Mesothelial cell of epicardium (in vitro differentiated cells): ENCODE measurements at regions not wholly inside any gene's neighbourhood (a gene's known extent, or its start where the extent isn't known, plus 50 kb on each side); places are given as distances from the start of the nearest gene placed in this dataset.
A peak's percentile ranks its signal among the peaks of the same experiment; 100 is the strongest.

Experiments used
- DNase-seq, 2 experiments: peaks; one replicate each; pipeline ENCODE4 v3.0.0; 2021; ENCODE audit warnings: low spot score in 2 of 2; ENCODE audit not compliant: unreplicated experiment in 2 of 2
- H3K27ac Mint-ChIP-seq: 2 replicates; pipeline ENCODE4 v1.8.0; 2021; ENCODE audit warnings: mixed read lengths
- H3K27me3 Mint-ChIP-seq: 2 replicates; pipeline ENCODE4 v1.8.0; 2021; ENCODE audit warnings: low read depth, mixed read lengths
- H3K36me3 Mint-ChIP-seq: 2 replicates; pipeline ENCODE4 v1.8.0; 2021; ENCODE audit warnings: mixed read lengths
- H3K4me1 Mint-ChIP-seq: 2 replicates; pipeline ENCODE4 v1.8.0; 2021; ENCODE audit warnings: mixed read lengths
- H3K4me3 Mint-ChIP-seq: 2 replicates; pipeline ENCODE4 v1.8.0; 2021; ENCODE audit warnings: mild to moderate bottlenecking, moderate library complexity, mixed read lengths
- H3K9me3 Mint-ChIP-seq: 2 replicates; pipeline ENCODE4 v1.8.0; 2021; ENCODE audit warnings: mixed read lengths
- TF ChIP-seq, protein P1 (sequence below): fragments of 200-600 bp; sonication (generic); IDR thresholded peaks from one replicate; pipeline ENCODE4 v1.5.0; 2021; ENCODE audit warnings: antibody characterized with exemption; ENCODE audit not compliant: unreplicated experiment

DNA sequence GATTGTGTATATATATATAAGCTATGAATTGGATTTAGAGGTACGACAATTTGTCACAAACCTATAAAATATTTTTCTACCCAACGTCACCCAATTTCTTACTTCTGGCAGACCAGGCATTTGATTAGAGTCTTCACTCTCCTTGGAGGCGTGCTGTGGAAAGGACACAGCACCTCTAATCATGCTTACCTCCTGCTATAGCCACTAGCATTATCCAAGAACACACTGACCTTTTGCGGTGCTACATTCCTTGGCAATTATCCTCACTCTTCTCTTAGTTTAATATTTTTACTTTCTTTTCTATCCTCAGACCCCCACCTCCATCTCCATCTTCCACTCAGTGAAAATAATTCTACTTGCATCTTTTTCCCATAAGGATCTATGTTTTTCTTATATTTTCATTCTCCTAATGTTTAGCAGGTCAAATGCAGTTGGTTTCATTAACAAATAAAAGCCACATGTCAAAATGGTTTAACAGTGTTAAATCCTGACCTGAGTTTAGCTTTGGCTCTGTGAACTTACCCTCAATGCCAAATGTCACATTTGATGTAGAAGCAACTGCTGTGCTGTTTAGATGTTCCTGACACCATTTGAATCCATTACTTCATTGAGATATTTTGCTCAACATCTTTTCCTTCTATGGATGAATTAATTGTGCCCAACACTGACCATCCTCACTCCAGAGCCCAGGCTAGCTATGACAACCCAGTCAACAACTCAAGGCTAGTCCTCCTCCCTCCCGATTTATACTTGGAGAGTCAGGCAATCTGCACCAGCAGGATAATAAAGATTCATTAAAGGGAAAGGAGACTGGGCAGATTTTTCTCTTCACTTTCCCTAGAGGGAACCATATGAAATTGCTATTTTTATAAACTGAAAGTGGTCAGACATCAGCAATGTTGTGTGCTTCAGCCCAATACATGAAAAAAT is 240.5 kb downstream of the MREG start:
- Mint-ChIP-seq H3K36me3 (no peaks in the 10 kb centered on the region), H3K4me1 (peaks cover 31% of the 10 kb centered on the region), H3K9me3 (peaks cover 10% of the 10 kb centered on the region), H3K27ac (peak overlapping the region; percentile 2), H3K4me3 (no peak overlapping the region), H3K27me3 (no peaks in the 10 kb centered on the region)
- TF ChIP-seq, protein P1, sequence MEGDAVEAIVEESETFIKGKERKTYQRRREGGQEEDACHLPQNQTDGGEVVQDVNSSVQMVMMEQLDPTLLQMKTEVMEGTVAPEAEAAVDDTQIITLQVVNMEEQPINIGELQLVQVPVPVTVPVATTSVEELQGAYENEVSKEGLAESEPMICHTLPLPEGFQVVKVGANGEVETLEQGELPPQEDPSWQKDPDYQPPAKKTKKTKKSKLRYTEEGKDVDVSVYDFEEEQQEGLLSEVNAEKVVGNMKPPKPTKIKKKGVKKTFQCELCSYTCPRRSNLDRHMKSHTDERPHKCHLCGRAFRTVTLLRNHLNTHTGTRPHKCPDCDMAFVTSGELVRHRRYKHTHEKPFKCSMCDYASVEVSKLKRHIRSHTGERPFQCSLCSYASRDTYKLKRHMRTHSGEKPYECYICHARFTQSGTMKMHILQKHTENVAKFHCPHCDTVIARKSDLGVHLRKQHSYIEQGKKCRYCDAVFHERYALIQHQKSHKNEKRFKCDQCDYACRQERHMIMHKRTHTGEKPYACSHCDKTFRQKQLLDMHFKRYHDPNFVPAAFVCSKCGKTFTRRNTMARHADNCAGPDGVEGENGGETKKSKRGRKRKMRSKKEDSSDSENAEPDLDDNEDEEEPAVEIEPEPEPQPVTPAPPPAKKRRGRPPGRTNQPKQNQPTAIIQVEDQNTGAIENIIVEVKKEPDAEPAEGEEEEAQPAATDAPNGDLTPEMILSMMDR = no peak
- DNase-seq = no peak

DNA sequence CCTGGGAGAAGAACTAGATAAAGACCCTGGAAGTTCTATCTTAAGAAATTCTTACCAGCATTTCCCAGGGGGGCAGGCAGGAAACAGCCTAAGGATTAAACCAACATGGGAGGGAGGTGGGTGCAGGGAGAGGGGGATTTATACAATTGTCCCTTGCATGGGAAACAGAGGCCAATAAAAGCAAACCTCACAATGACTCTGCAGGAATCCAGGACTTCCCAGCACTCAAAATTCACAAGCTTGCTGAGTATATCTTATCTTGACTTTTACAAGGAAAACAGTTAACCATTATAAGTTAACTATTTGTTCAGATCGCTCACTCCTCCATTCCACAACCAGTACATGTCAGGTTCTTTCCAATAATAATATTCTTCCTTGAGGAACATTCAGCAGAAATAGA is 241.3 kb downstream of the MREG start:
- DNase-seq = no peak
- TF ChIP-seq, protein P1 = no peak

DNA sequence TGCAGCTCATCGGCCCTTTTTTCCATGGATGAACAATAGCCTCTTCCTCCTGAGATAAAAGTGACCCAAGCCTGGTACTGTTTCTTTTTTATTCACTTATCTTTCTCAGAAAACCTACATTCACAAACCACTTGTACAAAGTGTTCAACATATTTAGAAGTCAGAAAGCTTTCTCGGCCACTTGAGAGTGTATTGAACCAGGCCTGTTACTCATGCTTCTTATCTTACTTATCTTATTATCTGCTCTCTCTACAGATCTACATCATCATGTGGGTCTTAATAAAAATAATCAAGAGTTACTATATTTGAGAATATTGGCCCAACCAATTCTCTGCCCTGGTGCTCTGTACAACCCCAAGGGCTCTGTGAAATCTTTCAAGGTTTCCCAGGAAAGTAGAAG is 242.1 kb downstream of the MREG start:
- Mint-ChIP-seq H3K36me3 (no peaks in the 10 kb centered on the region), H3K9me3 (peaks cover 19% of the 10 kb centered on the region), H3K4me3 (no peak overlapping the region), H3K4me1 (peaks cover 24% of the 10 kb centered on the region), H3K27ac (peak overlapping the region; percentile 39), H3K27me3 (no peaks in the 10 kb centered on the region)
- TF ChIP-seq, protein P1 = no peak
- no peak for DNase-seq

More for the DNA sequence above, 241.3 kb downstream of the MREG start:
- H3K4me1 Mint-ChIP-seq = peaks cover 28% of the 10 kb centered on the region
- peaks cover 19% of the 10 kb centered on the region for H3K9me3 Mint-ChIP-seq
- no peaks in the 10 kb centered on the region for H3K27me3 Mint-ChIP-seq
- H3K36me3 Mint-ChIP-seq = no peaks in the 10 kb centered on the region
- no peak overlapping the region for H3K4me3 Mint-ChIP-seq
- H3K27ac Mint-ChIP-seq = peak overlapping the region; percentile 39

DNA sequence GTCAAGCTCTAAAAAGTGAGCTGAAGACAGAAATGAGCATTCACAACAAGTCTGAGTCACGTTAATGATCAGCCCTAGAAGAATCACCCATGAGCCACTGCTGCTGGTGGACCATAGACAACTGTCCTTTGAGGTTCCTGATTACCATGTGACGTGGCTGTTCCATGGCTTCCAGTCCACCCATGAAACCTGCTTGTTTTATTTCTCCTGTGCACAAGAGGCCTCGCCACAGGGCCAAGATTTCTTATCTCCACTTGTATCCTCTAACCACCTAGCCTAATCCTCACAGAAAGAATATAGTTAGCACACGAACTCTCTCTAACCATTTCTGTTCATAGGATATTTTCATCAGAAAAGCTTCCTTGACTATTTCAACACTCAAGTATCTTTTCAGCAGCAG is 242.7 kb downstream of the MREG start:
- H3K27ac Mint-ChIP-seq = no peak overlapping the region
- peaks cover 19% of the 10 kb centered on the region for H3K9me3 Mint-ChIP-seq
- no peak for DNase-seq
- peaks cover 27% of the 10 kb centered on the region for H3K4me1 Mint-ChIP-seq
- no peaks in the 10 kb centered on the region for H3K27me3 Mint-ChIP-seq
- TF ChIP-seq, protein P1 = no peak
- H3K36me3 Mint-ChIP-seq = no peaks in the 10 kb centered on the region
- no peak overlapping the region for H3K4me3 Mint-ChIP-seq

DNA sequence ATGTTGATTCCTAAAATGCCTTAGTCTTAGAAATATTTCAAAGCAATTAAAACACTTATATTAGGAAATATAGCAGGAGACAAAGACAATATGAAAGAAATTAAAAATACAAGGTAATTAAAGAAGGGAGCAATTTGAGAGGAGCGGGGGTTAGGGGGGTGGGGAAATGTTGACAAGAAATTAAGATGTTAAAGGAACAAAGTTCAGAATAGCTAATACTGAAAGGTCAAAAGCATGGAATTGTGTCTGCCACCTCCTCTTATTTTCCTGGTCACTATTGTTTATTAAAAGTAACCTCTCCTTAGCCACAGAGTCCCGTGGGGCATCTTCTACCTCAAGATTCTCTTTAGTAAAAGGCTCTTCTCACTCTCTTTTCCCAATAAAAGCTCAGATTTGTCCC is 244.1 kb downstream of the MREG start:
- TF ChIP-seq, protein P1 = no peak
- DNase-seq = no peak
- Mint-ChIP-seq H3K4me1 (peaks cover 27% of the 10 kb centered on the region), H3K27me3 (no peaks in the 10 kb centered on the region), H3K9me3 (peaks cover 19% of the 10 kb centered on the region), H3K36me3 (no peaks in the 10 kb centered on the region), H3K27ac (no peak overlapping the region), H3K4me3 (no peak overlapping the region)
